ENCODE measurements at regions not wholly inside any gene's neighbourhood (a gene's known extent, or its start where the extent isn't known, plus 50 kb on each side); places are given as distances from the start of the nearest gene placed in this dataset.

DNA sequence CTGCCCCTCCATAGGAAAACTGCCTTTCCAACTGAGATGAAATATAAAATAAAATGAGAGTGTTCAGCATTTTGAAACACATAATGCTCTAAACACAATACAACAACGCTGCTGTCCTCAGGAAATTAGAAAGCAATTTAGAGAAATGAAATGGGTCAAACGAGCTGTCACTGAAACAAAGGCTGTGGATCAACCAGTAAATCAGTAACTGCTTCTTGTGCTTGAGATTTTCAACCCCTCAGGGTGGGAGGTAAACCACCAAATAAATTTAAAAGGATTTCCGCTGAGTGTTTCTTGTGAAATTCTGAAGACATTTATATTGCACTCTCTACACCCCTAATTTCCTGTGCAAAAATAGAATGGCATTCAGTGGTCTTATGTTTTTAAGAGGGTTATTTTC lies 657.1 kb upstream of the SEL1L start:
- no peak for DNase-seq

DNA sequence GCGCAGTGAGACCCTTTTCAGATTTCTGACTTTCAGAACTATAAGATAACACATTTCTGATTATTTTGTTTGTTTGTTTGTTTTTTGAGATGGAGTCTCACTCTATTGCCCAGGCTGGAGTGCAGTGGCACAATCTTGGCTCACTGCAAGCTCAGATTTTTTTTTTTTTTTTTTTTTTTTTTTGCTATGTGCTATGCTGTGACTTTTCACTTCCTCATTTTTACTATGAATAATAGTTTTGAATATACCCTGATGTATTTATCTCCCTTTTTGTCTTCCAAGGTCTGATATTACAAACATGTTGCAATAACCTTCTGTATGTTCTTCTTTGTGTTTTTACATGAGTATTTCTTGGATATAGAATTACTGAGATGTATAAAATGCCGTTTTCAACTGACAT lies 658.7 kb upstream of the SEL1L start:
- DNase-seq, result no peak

DNA sequence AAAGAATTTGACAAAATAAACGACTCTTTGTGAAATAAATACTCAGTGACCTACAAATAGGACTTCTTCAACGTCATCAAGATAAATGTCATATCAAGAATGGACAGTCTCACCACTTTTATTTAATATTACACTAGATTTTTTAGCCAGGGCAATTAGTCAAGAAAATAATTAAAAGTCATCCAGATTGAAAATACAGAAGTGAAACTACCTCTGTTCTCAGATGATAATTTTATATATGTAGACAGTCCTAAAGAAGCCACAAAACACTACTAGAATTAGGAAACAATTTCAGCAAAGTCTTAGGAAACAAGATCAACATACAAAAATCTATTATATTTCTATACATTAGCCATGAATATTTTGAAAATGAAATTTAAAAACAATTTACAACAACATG lies 689.6 kb upstream of the SEL1L start:
- DNase-seq, result no peak

DNA sequence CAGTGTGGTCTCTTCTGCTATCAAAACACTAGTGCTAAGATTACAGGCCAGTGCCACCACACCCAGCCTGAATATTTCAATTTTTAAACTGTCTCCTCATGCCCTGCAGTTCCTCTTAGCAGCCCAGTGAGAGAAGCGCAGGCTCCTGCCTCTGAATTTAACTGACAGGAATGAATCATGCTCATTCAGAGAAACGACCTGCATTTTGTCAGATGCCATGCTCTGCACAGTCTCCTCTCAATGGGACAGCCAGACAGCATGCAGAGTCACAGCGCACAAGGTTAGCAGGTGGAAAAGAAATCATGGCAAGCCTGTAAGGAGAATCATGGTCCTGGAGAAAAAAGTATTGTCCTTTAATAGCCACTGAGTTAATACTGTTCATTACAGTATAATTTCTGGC lies 691.0 kb upstream of the SEL1L start:
- DNase-seq, result no peak

DNA sequence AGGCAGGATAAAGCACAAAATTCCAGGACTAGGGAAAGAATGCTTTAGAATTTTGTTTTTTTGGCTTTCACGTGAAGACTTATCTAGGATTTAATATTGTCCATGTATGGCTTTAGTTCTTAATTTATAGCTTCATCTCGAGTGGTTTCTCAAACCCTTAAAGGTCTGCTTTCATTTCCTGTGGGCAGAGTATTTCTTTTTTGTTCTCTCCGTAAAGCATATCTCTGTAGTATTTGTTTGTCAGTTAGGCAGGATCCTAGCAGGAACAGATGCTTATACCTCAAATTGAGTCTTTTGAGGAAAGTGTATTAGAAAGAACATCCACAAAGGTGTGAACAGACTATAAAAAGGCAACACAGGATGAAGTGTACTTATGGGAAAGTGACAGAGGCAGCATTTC lies 697.1 kb upstream of the SEL1L start:
- no peak for DNase-seq

DNA sequence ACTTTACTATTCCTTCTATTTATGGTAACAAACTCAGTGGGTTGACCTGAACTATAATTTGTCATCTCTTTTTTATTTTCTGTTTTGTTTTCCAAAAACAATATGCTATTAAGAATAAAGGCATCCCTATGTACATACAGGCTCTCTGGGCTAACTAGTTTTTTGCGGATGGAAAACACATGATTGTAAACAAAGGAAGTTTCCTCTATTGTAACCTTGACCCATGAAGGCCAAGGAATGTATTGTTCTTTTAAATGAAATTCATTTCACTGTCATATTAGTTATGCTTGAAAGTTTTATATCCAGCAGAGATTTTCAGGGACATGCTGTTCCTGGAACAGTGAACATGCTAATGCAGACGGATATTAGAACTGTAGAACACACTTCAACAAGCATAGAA lies 705.0 kb upstream of the SEL1L start:
- DNase-seq, result no peak

DNA sequence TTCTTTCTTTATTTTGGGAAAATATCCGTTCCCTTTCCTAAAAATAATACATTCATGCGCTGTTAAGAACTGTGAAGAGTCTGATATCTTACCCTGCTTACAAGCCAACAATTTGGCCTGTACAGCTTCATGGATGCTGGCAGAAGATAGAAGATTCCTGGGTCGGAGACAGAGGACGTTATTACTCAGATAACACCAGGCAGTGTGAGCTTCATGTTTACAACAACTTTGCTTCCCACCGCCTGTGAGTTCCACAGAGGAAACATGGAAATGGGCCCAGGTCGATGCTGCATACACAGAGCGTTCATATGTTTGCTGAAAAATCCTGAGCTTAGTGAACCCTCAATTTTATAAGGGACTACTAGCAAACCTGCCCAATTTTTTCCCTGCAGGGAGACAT lies 705.6 kb upstream of the SEL1L start:
- no peak for DNase-seq

DNA sequence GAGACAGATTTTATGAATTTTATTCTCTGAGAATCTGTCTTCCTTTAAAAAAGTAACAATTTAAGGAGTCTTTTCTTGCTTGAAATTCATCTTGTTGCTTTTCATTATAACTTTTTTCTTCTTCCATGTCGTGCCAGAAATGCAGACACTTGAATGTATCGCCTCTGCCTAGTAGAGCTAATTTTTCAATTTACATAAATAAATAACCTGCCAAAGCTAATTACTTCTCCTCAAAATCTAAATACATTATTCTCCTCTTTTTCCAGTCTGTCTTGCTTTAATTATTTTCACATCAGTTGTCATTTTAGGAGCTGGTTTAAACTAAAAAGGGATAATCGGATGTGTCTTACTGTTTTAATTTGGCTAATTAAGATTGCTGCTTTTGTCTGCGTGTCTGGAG lies 711.1 kb upstream of the SEL1L start:
- no peak for DNase-seq

DNA sequence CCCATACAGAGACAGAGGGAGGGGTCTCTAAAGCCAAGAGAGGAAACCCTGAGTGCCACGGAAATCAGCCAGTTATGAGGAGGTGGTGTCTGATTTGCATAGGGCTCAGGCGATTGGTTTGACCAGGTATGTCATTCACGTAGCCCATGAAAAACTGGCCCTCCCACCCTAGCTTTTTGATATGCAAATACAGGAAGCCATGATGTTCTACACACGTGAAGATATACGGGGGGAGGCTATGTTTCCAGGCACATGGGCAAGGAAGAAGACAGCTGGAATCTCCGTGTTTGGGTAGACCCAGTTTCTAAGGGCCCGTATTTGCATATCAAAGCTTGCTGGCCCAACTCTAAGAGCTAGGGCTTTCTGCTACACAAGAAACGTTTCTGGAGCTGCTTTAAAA lies 717.8 kb upstream of the SEL1L start:
- DNase-seq, result no peak

DNA sequence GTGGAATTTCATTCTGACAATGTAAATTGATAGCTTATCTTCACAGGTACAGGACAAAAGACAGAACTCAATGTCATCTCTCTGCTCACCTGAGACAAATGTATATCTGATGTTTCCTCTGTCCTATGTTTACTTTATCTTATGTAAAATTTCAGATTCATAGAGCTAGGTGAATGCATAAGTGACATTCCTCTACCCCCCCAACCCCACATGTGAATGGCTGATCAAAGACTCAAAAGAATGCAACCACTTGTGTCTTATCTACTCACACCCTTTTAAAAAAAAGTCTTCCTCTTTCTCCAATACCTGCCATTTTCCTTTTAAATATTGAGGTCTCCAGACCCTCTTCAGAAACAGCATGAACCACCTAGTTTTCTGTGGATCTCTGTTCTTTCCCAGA lies 736.6 kb upstream of the SEL1L start:
- no peak for DNase-seq

DNA sequence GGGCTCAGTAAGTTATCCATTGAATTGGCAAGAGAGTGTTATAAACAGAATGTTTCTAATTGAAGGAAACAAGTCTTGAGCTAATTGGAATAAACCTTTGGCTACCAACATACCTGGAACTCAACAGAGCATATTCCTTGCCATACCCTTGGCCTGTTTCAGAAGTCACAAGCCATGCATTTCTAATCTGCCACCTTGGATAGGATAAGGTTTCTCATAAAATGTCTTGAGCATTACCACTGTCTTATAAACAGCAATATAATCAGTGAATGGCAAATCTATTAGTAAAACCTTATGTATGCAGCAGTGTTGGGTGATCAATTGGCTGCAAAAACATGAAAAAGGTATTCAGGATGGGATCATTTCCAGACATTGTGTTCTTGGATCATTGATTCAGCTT lies 765.2 kb upstream of the SEL1L start:
- no peak for DNase-seq

DNA sequence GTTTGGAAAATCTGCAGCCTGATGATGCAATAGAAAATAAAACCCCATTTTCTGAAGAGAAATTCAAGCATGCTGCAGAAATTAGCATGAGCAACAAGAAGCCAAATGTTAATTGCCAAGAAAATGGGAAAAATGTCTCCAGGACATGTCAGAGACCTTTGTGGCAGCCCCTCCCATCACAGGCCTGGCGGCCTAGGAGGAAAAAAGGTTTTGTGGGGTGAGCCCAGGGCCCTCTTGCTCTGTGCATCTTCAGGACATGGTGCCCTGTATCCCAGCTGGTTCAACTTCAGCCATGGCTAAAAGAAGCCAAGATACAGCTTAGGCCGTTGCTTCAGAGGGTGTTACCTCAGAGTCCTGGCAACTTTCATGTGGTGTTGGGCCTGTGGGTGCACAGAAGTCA lies 775.5 kb upstream of the SEL1L start:
- DNase-seq, result no peak

DNA sequence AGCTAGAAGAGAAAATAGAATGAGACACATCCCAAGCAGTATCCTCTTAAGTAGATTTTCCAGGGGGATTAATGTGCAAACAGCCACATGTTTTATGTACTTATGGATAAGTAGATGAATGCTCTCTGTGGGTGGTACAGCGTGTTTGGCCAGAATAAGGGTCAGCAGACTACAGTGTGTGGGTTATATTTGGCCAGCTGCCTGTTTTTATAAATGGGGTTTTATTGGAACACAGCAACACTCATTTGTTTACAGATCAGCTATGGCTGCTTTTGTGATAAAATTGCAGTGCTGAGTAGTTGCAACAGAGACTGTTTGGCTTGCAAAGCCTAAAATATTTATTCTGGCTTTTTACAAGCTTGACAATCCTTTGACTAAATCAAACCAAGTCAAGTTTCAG lies 780.2 kb upstream of the SEL1L start:
- DNase-seq, result no peak

DNA sequence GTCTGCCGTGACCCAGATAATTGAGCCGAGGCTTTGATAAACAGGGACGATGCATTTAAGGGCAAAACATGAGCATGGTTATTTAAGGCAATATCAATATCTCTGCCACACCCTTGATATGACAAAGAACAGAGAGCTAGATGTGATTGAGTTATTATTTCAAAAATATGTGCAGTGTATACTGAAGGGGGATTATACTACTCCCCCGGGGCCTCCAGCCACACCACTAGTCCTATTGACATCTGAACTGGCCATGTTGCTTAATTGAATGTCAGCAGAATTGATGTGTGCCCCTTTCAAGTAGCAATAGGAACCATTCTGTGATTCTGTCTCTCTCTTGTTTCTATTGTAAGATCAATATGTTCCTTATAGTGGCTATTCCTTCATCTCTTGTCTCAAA lies 794.8 kb upstream of the SEL1L start:
- no peak for DNase-seq

DNA sequence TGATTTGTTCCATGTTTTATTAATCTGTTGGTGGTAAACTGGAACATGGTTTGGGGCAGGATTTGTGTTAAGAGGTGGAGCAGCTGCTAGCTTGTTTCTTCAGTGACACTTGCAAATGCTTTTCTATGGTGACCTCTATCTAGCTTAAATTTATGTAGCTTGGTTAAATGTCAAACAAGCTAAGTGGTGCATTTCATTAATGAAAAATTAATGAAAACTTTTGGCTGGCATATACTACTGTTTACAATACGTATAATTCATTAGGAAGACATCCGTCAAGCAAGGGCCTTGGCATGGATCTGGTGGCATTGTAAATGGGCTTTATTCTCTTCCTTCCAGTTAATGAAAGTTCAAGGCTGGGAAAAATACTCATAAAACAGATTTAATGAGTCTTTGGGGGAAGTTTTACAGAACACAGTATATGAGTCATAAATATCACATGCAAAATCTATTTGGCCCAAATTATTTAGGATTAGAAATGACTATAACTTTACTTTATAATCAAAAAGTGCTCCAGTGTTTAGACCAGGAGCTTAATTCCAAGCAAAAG lies 807.7 kb upstream of the SEL1L start:
- no peak for DNase-seq

DNA sequence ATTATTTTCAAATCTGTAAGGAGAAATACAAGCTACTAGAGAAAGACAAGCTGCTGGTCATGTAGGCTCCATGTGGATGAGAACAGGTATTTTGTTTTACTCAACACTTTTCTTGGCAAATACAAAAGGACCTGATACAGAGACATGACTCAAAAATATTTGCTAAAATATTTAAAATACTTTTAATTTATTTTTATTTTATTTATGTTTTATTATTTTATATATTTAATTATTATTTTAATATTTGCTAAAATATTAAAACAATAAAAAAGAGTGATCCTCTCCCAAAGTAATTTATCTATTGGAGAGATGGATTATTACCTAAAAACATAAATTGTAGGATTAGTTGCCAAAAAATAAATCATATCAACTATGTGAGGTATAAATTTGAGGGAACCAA lies 808.9 kb upstream of the SEL1L start:
- no peak for DNase-seq

DNA sequence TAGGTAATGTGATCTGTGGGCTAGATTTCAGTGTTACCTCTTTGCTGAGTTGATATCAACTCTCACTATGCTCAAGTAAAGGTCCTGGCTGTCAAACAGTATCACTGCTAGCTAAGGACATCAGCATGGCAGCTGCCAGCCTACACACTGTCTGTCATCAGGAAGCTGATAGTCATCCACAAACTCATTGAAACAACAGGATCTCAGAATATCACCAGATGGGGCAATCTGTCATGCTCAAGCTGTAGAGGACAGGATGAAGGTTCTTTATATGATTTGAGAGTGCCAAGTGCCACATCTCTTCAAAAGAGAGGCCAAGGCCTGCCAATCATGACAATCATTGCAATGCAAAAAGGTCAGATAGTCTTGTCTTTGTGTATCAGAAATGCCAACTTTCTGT lies 811.5 kb upstream of the SEL1L start:
- DNase-seq, result no peak

DNA sequence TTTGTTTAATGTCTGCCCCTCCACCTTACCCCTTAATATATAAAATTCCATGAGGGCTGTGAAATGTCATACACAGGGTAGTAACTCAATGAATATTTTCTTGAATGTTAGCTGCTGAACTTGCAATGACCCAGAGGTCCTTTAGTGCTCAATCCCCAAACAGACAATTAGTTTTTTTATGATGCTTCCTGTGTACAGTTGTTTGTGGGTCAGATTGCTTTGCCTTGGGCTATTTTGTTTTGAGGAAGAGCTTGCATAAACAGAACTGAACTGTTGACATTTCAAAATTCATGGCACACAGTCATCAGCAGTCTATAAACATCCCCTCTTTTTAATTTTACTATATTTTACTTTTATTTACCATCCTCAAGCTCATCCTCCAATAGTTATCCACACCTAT lies 820.5 kb upstream of the SEL1L start:
- DNase-seq, result no peak

DNA sequence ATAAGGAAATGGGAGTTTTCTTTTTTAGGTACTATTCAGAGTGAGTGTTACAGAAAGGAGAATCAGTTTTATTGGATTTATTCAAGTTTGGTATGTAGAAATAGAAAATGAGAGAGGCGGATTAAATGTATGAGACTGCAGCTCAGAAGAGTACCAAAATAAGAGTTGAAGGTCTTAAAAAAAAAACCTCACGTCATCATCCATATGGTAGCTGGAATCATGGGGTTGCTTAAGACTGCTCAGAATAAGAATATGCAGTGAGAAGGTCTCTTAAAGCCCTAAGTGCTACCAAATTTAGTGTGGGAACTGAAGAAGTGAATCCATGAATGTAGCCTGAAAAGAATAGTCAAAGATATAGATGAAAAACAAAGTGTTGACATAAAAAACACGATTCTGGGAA lies 825.5 kb upstream of the SEL1L start:
- DNase-seq, result no peak

DNA sequence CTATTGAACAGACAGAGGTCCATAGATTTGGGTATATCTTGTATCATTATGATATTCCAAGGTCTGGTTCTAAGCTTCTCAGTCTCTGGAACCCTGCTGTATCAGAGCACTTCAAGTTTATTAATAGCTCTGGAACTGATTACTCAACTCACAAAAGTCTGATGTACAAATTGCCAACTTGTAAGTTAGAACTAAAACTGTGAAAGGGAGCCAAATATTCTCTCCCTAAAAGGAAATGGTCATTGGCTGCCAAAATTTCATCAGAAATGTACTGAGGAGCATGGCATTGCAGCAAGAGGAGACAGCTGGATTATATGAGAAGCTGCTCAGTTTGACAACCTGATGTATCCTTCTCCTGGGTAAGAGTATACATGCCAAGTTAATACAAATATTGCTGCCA lies 828.8 kb upstream of the SEL1L start:
- no peak for DNase-seq

DNA sequence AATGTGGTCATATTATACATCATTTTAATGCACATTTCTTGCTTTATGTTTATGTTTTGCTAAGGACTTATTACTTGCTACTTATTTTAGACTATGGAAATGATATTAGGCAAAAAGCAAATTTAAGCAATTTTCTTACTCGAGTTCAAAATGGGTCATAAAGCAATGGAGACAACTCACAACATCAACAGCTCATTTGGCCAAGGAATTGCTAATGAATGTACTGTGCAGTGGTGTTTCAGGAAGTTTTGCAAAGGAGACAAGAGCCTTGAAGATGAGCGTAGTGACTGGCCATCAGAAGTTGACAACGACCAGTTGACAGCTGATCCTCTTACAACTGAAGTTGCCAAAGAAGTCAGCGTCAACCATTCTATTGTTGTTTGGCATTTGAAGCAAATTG lies 831.8 kb upstream of the SEL1L start:
- DNase-seq, result no peak

DNA sequence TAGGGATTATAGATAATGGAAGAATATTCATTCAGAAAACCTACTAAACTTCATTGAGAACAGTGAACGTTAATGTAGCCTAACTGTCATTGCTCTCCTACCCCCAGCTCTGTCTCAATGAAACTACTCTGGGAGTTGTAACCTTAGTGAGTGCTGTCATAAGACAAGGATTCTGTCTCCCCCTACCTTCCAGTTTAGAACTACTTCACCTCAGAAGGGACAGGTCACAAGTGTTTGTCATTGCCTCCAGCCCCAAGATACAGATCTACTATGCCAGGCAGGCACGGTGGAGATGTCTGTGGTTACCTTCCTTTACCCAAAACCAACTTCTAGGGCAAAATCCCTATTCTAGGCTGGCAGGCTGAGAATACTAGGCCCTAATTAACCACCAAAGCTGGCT lies 833.1 kb upstream of the SEL1L start:
- DNase-seq, result no peak

DNA sequence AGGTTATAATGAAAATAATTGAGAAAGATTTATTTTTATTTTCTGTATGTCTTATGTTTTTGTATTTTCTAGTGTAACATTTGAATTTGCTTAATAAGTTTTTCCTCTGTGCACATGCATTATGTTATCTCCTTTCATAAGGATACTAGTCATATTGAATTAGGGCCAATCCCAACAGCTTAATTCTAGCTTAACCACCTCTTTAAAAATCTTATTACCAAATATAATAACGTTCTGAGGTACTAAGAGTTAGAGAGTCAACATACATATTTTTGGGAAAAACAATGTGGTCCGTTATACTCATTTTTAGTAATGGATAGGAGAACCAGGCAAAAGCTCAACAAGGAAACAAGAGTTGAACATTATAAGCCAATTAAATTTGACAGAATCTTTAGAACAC lies 845.6 kb upstream of the SEL1L start:
- DNase-seq, result no peak

DNA sequence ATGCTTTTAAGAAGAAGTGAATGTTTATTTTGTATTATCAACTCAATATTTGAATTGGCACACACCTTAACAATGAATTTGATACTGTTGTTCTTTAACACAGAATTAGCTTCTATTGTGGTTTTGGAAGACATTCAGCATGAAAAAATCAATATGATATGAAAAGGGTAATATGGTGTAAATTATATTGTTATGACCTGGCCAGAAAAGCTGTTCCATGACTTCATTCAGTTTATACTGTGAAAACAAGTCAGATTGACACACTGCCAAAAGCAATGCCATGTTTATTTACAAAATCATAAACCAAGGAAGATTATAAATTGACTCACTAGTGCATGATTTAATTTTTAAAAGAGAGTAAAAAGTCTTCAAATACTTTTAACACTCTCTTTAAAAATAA lies 851.4 kb upstream of the SEL1L start:
- no peak for DNase-seq

DNA sequence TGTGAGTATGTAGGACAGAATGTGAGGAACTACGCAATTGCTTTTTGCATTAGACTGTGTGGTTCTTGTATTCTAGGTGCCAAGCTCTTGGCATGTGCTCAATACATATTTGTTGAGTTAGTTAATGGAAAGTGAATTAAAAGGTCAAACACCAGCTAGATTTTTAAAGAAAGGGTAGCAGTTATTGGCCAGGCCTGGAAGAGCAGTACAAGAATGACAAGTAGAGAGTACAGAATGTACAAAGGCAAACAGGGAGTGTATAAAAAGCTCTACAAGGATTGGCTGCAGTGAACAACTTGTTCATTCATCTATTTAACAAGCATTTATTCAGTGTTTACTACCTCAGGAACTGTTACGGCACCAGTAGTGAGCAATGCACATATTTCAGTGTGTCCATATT lies 854.0 kb upstream of the SEL1L start:
- DNase-seq, result no peak

DNA sequence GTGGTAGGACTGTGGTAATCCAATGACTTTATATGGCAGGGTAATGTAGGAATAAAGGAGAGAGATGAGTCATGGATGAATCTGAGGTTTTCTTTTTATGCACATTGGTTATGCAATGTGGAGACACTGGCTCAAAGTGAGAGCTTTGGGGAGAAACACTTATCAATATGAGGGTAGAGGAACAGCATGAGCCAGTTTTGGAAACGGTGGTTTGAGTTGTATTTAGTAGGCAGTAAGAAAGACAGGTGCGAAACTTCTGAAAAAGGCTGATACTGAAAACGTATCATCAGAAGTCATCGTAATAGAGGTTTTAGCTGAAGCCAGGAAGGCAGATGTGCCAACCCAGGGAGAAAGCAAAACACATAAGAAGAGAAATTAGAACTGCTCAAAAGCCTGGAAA lies 854.8 kb upstream of the SEL1L start:
- no peak for DNase-seq

All from right forelimb (tissue), 1 donor.